Muscle layer of colon (tissue), 2 donors: ENCODE measurements at regions not wholly inside any gene's neighbourhood (a gene's known extent, or its start where the extent isn't known, plus 50 kb on each side); places are given as distances from the start of the nearest gene placed in this dataset.

ENCODE experiments used
- H3K27ac ChIP-seq: one replicate; pipeline ENCODE4 v1.7.0; 2013; ENCODE audit warnings: low read depth, mild to moderate bottlenecking, low read length, moderate library complexity
- H3K27me3 ChIP-seq, 2 donors: one replicate each; pipeline ENCODE4 v1.7.0; 2013; ENCODE audit warnings: low read length in 2 of 2, mild to moderate bottlenecking in 2 of 2; ENCODE audit not compliant: insufficient read depth in 2 of 2, control insufficient read depth in 1 of 2
- H3K36me3 ChIP-seq: one replicate; pipeline ENCODE4 v1.7.0; 2013; ENCODE audit warnings: mild to moderate bottlenecking, low read length; ENCODE audit not compliant: insufficient read depth
- H3K4me1 ChIP-seq: one replicate; pipeline ENCODE4 v1.7.0; 2013; ENCODE audit warnings: mild to moderate bottlenecking, low read length; ENCODE audit not compliant: insufficient read depth
- H3K4me3 ChIP-seq, 2 donors: one replicate each; pipeline ENCODE4 v1.7.0; 2013; ENCODE audit warnings: low read length in 2 of 2, low read depth in 1 of 2, mild to moderate bottlenecking in 1 of 2, moderate library complexity in 1 of 2
- H3K9ac ChIP-seq: one replicate; pipeline ENCODE4 v1.7.0; 2013; ENCODE audit warnings: low read length
- H3K9me3 ChIP-seq: one replicate; pipeline ENCODE4 v1.7.0; 2013; ENCODE audit warnings: mild to moderate bottlenecking, low read length
- donor health status: abdominal sarcoma.
- donor health status: Adenocarcinoma of cecum.

DNA sequence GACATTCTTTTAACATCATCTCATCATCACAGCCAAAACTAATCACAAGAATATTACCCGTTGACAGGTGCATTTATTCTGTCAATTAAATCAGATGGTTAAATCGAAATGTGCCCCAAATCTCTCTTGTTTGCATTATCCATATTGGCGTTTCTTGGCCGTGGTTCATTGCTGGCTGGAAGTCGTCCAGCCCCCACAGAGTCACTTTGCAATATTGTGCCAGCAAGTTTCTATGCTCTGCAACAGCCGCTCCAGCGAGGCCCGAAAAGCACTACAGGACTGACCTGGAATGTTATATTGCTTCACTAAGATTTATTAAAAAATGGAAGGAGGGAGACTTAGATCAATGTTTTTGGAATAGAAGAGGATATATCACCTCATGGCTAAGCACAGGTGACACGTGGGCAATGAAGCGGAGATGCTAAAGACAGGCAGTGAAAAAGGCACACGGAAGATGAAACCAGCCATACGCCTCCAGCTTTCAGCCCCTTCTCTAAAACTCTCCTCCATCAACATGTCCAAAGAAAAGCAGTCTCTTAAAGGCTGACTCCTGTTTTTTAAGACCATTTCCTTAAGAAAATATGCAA is 176.8 kb upstream of the VRK2 start:
- no peaks in the 10 kb centered on the region for H3K9me3 ChIP-seq
- no peaks in the 10 kb centered on the region for H3K4me1 ChIP-seq
- H3K27ac ChIP-seq: no peak overlapping the region
- no peaks in the 10 kb centered on the region for H3K36me3 ChIP-seq
- H3K4me3 ChIP-seq: no peak overlapping the region
- H3K27me3 ChIP-seq: no peaks in the 10 kb centered on the region
- H3K9ac ChIP-seq: no peak overlapping the region

GRCh38 chr2:57876313-57876712 is 170.3 kb upstream of the VRK2 start:
- Histone ChIP-seq H3K27me3 (no peaks in the 10 kb centered on the region), H3K9me3 (no peaks in the 10 kb centered on the region), H3K36me3 (no peaks in the 10 kb centered on the region), H3K4me1 (peaks cover 8% of the 10 kb centered on the region), H3K27ac (no peak overlapping the region), H3K4me3 (no peak overlapping the region), H3K9ac (no peak overlapping the region)

GRCh38 chr2:57877811-57878170 is 168.8 kb upstream of the VRK2 start:
- no peak overlapping the region for H3K9ac ChIP-seq
- peaks cover 8% of the 10 kb centered on the region for H3K4me1 ChIP-seq
- peak overlapping the region in 1 of 2 donors; percentile 20 for H3K4me3 ChIP-seq
- no peaks in the 10 kb centered on the region for H3K36me3 ChIP-seq
- H3K27me3 ChIP-seq: no peaks in the 10 kb centered on the region
- H3K27ac ChIP-seq: no peak overlapping the region
- no peaks in the 10 kb centered on the region for H3K9me3 ChIP-seq

DNA sequence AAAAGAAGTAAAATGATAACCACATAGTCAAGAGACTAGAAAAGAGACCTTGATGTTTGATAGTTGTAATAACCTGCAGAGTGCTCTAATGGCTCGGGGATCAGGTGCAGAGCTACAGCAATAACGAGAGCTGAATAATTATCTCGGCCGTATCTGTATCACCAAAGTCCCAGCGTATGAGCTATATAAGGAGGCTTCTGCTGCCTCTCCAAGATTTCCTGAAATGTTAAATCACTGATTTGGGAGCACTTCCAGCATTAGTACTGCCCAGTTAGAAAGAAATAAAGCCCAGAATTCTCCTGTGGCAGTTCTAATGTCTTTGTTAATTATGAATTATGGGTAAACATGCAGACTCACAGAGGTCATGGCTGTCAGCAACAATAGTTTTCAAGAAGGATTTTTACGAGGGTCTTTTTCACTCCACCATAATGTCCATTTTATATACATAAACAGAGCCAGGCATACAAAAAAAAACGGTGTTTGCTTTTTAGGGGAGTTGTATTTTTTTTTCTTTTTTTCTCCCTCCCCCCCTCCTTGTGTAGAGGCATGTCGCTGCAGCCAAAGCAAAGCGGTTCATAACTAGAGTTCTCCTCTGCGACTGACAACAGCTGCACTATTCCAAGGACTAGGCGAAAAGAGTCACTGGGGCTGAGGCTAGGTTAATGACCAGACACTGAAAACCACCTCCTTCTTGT is 168.3 kb upstream of the VRK2 start:
- Histone ChIP-seq H3K36me3 (no peaks in the 10 kb centered on the region), H3K4me1 (peaks cover 8% of the 10 kb centered on the region), H3K9me3 (no peaks in the 10 kb centered on the region), H3K27me3 (no peaks in the 10 kb centered on the region), H3K9ac (no peak overlapping the region), H3K4me3 (peak overlapping the region in 1 of 2 donors; percentile 20), H3K27ac (no peak overlapping the region)

DNA sequence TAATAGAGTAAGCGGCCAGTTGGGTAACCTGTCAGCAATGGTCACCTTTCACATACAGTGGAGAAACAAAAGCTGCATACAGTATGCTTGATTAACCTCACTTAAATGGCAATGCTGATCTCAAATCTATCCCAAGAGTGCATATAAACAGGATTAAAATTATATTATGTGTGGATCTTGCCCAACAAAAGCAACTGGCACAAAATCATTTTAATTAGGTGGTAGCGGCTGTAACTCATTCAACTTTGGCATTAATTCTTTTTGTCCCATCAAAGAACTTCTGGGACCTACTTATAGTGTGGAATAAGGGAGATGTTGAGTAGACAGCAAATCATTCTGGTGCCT is 167.8 kb upstream of the VRK2 start:
- H3K4me3 ChIP-seq: no peak overlapping the region
- no peaks in the 10 kb centered on the region for H3K36me3 ChIP-seq
- H3K9ac ChIP-seq: no peak overlapping the region
- no peaks in the 10 kb centered on the region for H3K27me3 ChIP-seq
- no peaks in the 10 kb centered on the region for H3K9me3 ChIP-seq
- H3K4me1 ChIP-seq: peaks cover 8% of the 10 kb centered on the region
- no peak overlapping the region for H3K27ac ChIP-seq

- Histone ChIP-seq H3K27me3 (no peaks in the 10 kb centered on the region), H3K4me3 (no peak overlapping the region), H3K4me1 (peaks cover 8% of the 10 kb centered on the region), H3K9me3 (no peaks in the 10 kb centered on the region), H3K27ac (no peak overlapping the region), H3K9ac (no peak overlapping the region), H3K36me3 (no peaks in the 10 kb centered on the region)
These were observed 166.2 kb upstream of the VRK2 start for GRCh38 chr2:57880446-57880845.

GRCh38 chr2:57880967-57881366 is 165.6 kb upstream of the VRK2 start:
- Histone ChIP-seq H3K4me3 (no peak overlapping the region), H3K4me1 (peaks cover 8% of the 10 kb centered on the region), H3K9ac (no peak overlapping the region), H3K27ac (no peak overlapping the region), H3K27me3 (no peaks in the 10 kb centered on the region), H3K36me3 (no peaks in the 10 kb centered on the region), H3K9me3 (no peaks in the 10 kb centered on the region)

- no peak overlapping the region for H3K4me3 ChIP-seq
- H3K36me3 ChIP-seq: no peaks in the 10 kb centered on the region
- peaks cover 8% of the 10 kb centered on the region for H3K4me1 ChIP-seq
- no peak overlapping the region for H3K27ac ChIP-seq
- no peaks in the 10 kb centered on the region for H3K9me3 ChIP-seq
- no peaks in the 10 kb centered on the region for H3K27me3 ChIP-seq
- H3K9ac ChIP-seq: no peak overlapping the region
These were observed 164.4 kb upstream of the VRK2 start for GRCh38 chr2:57881998-57882888.

DNA sequence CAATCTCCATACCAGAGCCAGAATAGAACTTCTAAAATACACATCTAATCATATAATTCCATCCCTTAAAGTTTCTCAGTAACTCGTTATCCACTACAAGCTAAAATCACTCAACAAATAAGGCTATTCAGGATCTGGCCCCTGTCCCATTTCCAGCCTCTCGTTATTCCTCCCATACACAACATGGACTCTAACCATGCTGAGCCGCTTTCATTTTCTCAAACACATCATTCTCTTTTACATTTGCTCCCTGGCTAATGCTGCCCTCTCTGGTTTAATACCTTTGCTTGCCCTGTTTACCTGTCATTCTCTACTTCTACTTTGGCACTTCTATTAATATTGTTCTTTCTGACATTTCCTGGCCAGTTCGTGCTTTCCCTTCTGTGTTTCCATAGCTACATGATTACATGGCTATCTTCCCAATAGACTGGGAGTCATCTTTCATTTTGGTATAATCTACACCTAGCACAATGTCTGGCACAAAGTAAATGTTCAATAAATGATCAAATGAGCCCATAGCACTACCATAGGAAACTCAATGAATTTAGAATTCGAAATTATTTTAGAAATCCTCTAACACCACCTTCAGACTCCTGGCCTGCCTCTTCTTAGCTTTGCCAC is 163.6 kb upstream of the VRK2 start:
- no peak overlapping the region for H3K27ac ChIP-seq
- H3K36me3 ChIP-seq: no peaks in the 10 kb centered on the region
- H3K27me3 ChIP-seq: no peaks in the 10 kb centered on the region
- H3K4me1 ChIP-seq: peaks cover 3% of the 10 kb centered on the region
- no peak overlapping the region for H3K9ac ChIP-seq
- H3K9me3 ChIP-seq: no peaks in the 10 kb centered on the region
- no peak overlapping the region for H3K4me3 ChIP-seq

DNA sequence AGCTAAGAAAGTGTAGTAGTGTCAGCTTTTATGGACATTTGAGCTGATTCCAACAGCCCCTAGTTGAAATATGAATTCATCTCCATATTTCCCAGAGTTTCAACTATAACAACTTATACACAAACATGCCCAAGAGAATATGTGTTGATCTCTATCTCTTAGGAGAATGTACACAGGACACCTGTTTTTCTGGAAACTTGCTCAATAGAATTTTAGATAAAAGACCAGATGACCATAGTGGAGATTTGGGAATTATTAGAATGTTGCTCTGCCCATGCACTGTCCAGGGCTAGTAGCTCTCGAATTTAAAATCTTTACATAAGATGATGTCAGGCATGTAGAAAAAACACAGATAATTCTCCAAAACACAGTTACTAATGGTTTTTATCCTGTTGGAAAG is 162.3 kb upstream of the VRK2 start:
- Histone ChIP-seq H3K36me3 (no peaks in the 10 kb centered on the region), H3K4me3 (no peak overlapping the region), H3K27me3 (no peaks in the 10 kb centered on the region), H3K4me1 (no peaks in the 10 kb centered on the region), H3K9me3 (no peaks in the 10 kb centered on the region), H3K27ac (no peak overlapping the region), H3K9ac (no peak overlapping the region)

DNA sequence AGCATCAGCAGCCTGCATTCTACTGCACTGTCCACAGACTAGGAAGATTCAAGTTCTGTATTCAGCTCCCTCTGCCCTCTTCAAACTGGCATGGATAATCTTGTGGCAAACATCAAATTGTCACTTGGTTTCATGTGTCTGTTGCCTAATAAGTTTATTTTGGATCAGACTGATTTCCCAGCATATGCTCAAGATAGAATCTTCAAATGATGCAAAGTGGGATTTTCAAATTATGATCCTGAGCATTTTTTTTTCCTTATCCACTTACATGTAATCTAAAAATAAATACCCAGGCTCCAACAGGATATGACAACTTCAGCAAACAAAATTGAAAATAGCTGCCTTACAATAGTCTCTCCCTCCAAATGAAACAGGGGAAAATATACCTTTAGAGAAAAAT is 160.9 kb upstream of the VRK2 start:
- no peaks in the 10 kb centered on the region for H3K36me3 ChIP-seq
- H3K9ac ChIP-seq: no peak overlapping the region
- no peaks in the 10 kb centered on the region for H3K27me3 ChIP-seq

More for the DNA sequence above, 160.9 kb upstream of the VRK2 start:
- Histone ChIP-seq H3K9me3 (no peaks in the 10 kb centered on the region), H3K4me3 (no peak overlapping the region), H3K27ac (no peak overlapping the region), H3K4me1 (no peaks in the 10 kb centered on the region)
